ENCODE measurements at regions not wholly inside any gene's neighbourhood (a gene's known extent, or its start where the extent isn't known, plus 50 kb on each side); places are given as distances from the start of the nearest gene placed in this dataset.

DNA sequence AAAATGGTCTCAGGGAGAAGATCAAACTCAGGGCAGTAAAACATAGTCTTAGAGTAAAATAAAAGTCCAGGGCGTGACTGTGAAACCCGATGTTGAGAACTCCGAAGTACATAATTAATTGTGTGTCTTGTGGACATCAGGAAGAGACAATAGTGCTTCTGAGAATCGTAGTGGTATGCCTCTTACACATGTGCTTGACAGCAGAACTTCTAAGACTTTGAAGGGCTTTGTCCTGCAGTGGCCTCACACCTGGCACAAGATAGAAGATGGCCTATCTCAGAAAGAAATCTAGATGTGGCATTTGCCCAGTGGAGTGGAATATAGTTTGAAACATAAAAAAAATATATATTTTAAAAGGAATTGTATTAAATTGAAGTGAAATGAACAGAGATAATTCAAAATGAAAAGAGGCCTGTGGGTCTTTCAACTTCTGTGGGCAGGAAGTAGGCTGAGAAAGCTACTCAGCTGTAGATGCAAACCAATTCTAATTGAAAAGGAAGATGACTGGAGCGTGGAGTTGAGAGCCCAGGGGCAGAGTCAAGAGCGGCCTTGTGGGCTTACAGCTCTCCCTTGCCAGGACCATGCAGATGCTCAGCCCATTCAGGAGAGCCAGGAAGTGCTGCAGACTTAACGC, 468.4 kb downstream of the KDM4C start:
- TF ChIP-seq, protein P1, sequence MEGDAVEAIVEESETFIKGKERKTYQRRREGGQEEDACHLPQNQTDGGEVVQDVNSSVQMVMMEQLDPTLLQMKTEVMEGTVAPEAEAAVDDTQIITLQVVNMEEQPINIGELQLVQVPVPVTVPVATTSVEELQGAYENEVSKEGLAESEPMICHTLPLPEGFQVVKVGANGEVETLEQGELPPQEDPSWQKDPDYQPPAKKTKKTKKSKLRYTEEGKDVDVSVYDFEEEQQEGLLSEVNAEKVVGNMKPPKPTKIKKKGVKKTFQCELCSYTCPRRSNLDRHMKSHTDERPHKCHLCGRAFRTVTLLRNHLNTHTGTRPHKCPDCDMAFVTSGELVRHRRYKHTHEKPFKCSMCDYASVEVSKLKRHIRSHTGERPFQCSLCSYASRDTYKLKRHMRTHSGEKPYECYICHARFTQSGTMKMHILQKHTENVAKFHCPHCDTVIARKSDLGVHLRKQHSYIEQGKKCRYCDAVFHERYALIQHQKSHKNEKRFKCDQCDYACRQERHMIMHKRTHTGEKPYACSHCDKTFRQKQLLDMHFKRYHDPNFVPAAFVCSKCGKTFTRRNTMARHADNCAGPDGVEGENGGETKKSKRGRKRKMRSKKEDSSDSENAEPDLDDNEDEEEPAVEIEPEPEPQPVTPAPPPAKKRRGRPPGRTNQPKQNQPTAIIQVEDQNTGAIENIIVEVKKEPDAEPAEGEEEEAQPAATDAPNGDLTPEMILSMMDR (IDR thresholded peaks at IDR 0.05; ENCODE audit: low read depth, low read length): no peak
- no peak for DNase-seq (ENCODE audit: extremely low read depth, low read depth)
